ENCODE measurements at regions not wholly inside any gene's neighbourhood (a gene's known extent, or its start where the extent isn't known, plus 50 kb on each side); places are given as distances from the start of the nearest gene placed in this dataset.

GRCh38 chr12:84793558-84794367 is 118.8 kb downstream of the SLC6A15 start:
- in situ Hi-C loops (cut with MboI; ENCODE audit: low pct_ligation_motif_present in 1 of 4, low pct_unique_long_range_greater_than_20kb in 1 of 4, low sequenced_read_pairs in 3 of 4) = no loop called here
- intact Hi-C loops (cut with DNase I; ENCODE audit: low total_unique reads) = no loop called here

DNA sequence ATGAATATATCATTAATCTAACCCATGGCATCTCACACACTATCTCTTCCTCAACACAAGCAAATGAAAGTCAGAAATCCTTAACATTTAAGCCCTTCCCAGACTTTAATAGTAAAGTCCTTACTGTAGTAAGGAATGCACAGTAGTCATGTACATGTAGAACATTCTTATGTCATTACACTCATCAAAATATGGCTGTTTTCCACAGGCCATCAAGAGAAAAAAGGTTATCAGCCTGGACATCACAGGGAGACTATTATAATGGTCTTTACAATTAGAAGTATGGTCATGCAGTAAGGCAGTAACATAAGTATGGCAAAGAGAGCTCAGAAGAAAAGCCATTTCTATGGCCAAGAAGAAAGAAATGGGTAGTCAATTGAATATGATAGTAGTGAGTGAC is 121.2 kb downstream of the SLC6A15 start:
- no peaks in the 10 kb centered on the region for H3K36me3 ChIP-seq
- DNase-seq = no peak
- TF ChIP-seq CTCF (IDR thresholded peaks at IDR 0.05) (no peak), EP300 (IDR thresholded peaks at IDR 0.05; ENCODE audit: low read depth) (no peak), POLR2AphosphoS5 (IDR thresholded peaks at IDR 0.05) (no peak), POLR2A (IDR thresholded peaks at IDR 0.05) (no peak)
- H3K27me3 ChIP-seq = no peaks in the 10 kb centered on the region
- H3K27ac ChIP-seq = no peak overlapping the region
- no peaks in the 10 kb centered on the region for H3K9me3 ChIP-seq
- intact Hi-C loops (cut with DNase I; ENCODE audit: low total_unique reads) = no loop called here
- in situ Hi-C loops (cut with MboI; ENCODE audit: low pct_ligation_motif_present in 1 of 4, low pct_unique_long_range_greater_than_20kb in 1 of 4, low sequenced_read_pairs in 3 of 4) = no loop called here
- no peaks in the 10 kb centered on the region for H3K4me1 ChIP-seq
- H3K4me3 ChIP-seq = no peak overlapping the region

More at GRCh38 chr12:84793558-84794367, 118.8 kb downstream of the SLC6A15 start:
- no peak overlapping the region for H3K4me3 ChIP-seq
- no peak for DNase-seq
- H3K36me3 ChIP-seq = no peaks in the 10 kb centered on the region
- H3K27me3 ChIP-seq = no peaks in the 10 kb centered on the region
- no peaks in the 10 kb centered on the region for H3K4me1 ChIP-seq
- 78 to 80% methylated on average over 7 to 16 of the region's 16 CpGs for WGBS, 2 donors (ENCODE audit: low coverage in 1 of 2)
- TF ChIP-seq EP300 (IDR thresholded peaks at IDR 0.05; ENCODE audit: low read depth) = no peak
- no peaks in the 10 kb centered on the region for H3K9me3 ChIP-seq
- H3K27ac ChIP-seq = no peak overlapping the region

- H3K27me3 ChIP-seq = no peaks in the 10 kb centered on the region
- no peaks in the 10 kb centered on the region for H3K9me3 ChIP-seq
- H3K27ac ChIP-seq = no peak overlapping the region
- in situ Hi-C loops (cut with MboI; ENCODE audit: low pct_ligation_motif_present in 1 of 4, low pct_unique_long_range_greater_than_20kb in 1 of 4, low sequenced_read_pairs in 3 of 4) = no loop called here
- TF ChIP-seq EP300 (IDR thresholded peaks at IDR 0.05; ENCODE audit: low read depth) (no peak), POLR2A (IDR thresholded peaks at IDR 0.05) (no peak), CTCF (IDR thresholded peaks at IDR 0.05) (no peak), POLR2AphosphoS5 (IDR thresholded peaks at IDR 0.05) (no peak)
- H3K36me3 ChIP-seq = no peaks in the 10 kb centered on the region
- H3K4me3 ChIP-seq = no peak overlapping the region
- intact Hi-C loops (cut with DNase I; ENCODE audit: low total_unique reads) = no loop called here
- no peak for DNase-seq
- no peaks in the 10 kb centered on the region for H3K4me1 ChIP-seq
These were observed 123.4 kb downstream of the SLC6A15 start for GRCh38 chr12:84789184-84789583.

DNA sequence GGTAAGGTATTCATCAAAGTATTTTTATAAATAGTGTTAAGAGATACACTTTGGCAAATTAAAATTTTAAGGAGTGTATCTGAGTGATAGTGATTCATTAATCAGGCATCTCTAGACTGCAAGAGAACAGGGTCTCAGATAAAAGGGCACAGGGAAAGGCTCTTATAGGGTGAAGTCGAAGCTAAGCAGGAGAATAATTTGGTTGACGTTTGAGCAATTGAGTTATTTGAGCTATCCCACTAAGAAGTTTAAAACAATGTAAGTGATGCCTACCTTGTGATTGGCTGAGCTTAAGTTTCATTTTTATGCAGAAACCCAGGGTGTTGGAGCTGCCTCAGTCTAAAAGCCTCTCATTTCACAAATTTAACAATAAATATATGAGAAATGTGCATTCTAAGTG is 125.3 kb downstream of the SLC6A15 start:
- Histone ChIP-seq H3K4me1 (no peaks in the 10 kb centered on the region), H3K27ac (no peak overlapping the region), H3K36me3 (no peaks in the 10 kb centered on the region), H3K9me3 (no peaks in the 10 kb centered on the region), H3K4me3 (no peak overlapping the region), H3K27me3 (no peaks in the 10 kb centered on the region)
- 63 to 74% methylated on average over 2 of the region's 2 CpGs for WGBS, 2 donors (ENCODE audit: low coverage in 1 of 2)
- TF ChIP-seq POLR2AphosphoS5 (IDR thresholded peaks at IDR 0.05) (no peak), CTCF (IDR thresholded peaks at IDR 0.05) (no peak), EP300 (IDR thresholded peaks at IDR 0.05; ENCODE audit: low read depth) (no peak), POLR2A (IDR thresholded peaks at IDR 0.05) (no peak)
- intact Hi-C loops (cut with DNase I; ENCODE audit: low total_unique reads) = no loop called here
- DNase-seq = no peak
- in situ Hi-C loops (cut with MboI; ENCODE audit: low pct_ligation_motif_present in 1 of 4, low pct_unique_long_range_greater_than_20kb in 1 of 4, low sequenced_read_pairs in 3 of 4) = no loop called here

DNA sequence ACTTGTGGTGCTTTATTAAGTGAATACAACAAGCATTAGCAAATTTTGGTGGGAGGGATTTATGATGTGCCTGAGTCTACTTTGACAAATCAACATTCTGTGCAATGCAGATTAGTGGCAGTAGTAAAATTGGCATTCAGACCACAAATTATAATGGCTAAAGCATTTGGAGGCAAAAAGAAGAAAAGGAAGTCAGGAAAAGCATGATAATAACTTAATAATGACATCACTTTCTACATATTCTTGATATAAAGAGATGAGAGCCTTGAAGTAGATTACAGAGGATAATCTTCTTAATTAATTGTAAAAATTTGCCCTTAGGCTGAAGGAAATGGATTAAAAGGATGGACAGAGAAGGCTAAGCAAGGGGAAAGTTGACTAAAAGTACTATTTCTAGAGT is 126.0 kb downstream of the SLC6A15 start:
- Histone ChIP-seq H3K9me3 (no peaks in the 10 kb centered on the region), H3K27me3 (no peaks in the 10 kb centered on the region), H3K27ac (no peak overlapping the region), H3K4me1 (no peaks in the 10 kb centered on the region), H3K4me3 (no peak overlapping the region), H3K36me3 (no peaks in the 10 kb centered on the region)
- TF ChIP-seq POLR2AphosphoS5 (IDR thresholded peaks at IDR 0.05) = no peak
- no peak for TF ChIP-seq CTCF (IDR thresholded peaks at IDR 0.05)
- TF ChIP-seq POLR2A (IDR thresholded peaks at IDR 0.05) = no peak
- TF ChIP-seq EP300 (IDR thresholded peaks at IDR 0.05; ENCODE audit: low read depth) = no peak
- intact Hi-C loops (cut with DNase I; ENCODE audit: low total_unique reads) (no loop called here), in situ Hi-C loops (cut with MboI; ENCODE audit: low pct_ligation_motif_present in 1 of 4, low pct_unique_long_range_greater_than_20kb in 1 of 4, low sequenced_read_pairs in 3 of 4) (no loop called here)
- no peak for DNase-seq
